ENCODE measurements at regions not wholly inside any gene's neighbourhood (a gene's known extent, or its start where the extent isn't known, plus 50 kb on each side); places are given as distances from the start of the nearest gene placed in this dataset.

GRCh38 chr7:124403112-124403511, 362.5 kb downstream of the GPR37 start:
- Histone ChIP-seq H3K79me2 (ENCODE audit: control insufficient read depth, insufficient read depth, low read length, unreplicated experiment) (no peaks in the 10 kb centered on the region), H3K36me3 (ENCODE audit: insufficient read depth, low read length) (no peaks in the 10 kb centered on the region), H3K4me1 (ENCODE audit: control insufficient read depth, insufficient read depth, low read length, unreplicated experiment) (no peaks in the 10 kb centered on the region), H2AFZ (ENCODE audit: low read length, unreplicated experiment) (no peak overlapping the region), H3K27ac (ENCODE audit: low read depth, low read length) (no peak overlapping the region), H3K27me3 (ENCODE audit: insufficient read depth, low read length) (no peaks in the 10 kb centered on the region), H3K4me3 (ENCODE audit: low read depth, low read length) (no peak overlapping the region)

DNA sequence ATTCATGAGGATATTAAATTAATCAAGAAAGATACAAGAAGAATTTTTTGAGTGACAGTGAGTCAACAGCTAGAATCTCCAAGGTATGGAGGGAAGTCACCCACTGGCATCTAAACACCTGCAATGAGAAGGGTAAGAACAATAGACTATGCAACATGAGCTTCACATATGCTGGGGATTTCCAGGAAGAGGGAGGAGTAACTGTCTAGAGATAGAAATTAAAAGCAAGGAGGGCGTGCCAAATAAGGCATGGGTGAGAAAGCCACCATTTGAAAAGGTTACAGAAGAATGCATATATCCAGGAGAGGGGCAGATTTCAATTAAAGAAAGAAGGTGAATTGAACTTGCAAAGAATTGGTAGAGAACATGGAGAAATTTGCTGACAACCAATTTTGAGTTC, 365.7 kb downstream of the GPR37 start:
- Histone ChIP-seq H3K36me3 (ENCODE audit: insufficient read depth, low read length) (no peaks in the 10 kb centered on the region), H3K79me2 (ENCODE audit: control insufficient read depth, insufficient read depth, low read length, unreplicated experiment) (no peaks in the 10 kb centered on the region), H3K4me3 (ENCODE audit: low read depth, low read length) (no peak overlapping the region), H3K27ac (ENCODE audit: low read depth, low read length) (no peak overlapping the region), H2AFZ (ENCODE audit: low read length, unreplicated experiment) (no peak overlapping the region), H3K4me1 (ENCODE audit: control insufficient read depth, insufficient read depth, low read length, unreplicated experiment) (no peaks in the 10 kb centered on the region), H3K27me3 (ENCODE audit: insufficient read depth, low read length) (no peaks in the 10 kb centered on the region)

GRCh38 chr7:124398937-124399552, 366.2 kb upstream of the TMEM229A start:
- H3K27me3 ChIP-seq (ENCODE audit: insufficient read depth, low read length): no peaks in the 10 kb centered on the region
- H3K79me2 ChIP-seq (ENCODE audit: control insufficient read depth, insufficient read depth, low read length, unreplicated experiment): no peaks in the 10 kb centered on the region
- no peak overlapping the region for H2AFZ ChIP-seq (ENCODE audit: low read length, unreplicated experiment)
- no peaks in the 10 kb centered on the region for H3K36me3 ChIP-seq (ENCODE audit: insufficient read depth, low read length)
- no peaks in the 10 kb centered on the region for H3K4me1 ChIP-seq (ENCODE audit: control insufficient read depth, insufficient read depth, low read length, unreplicated experiment)
- no peak overlapping the region for H3K27ac ChIP-seq (ENCODE audit: low read depth, low read length)
- no peak overlapping the region for H3K4me3 ChIP-seq (ENCODE audit: low read depth, low read length)

DNA sequence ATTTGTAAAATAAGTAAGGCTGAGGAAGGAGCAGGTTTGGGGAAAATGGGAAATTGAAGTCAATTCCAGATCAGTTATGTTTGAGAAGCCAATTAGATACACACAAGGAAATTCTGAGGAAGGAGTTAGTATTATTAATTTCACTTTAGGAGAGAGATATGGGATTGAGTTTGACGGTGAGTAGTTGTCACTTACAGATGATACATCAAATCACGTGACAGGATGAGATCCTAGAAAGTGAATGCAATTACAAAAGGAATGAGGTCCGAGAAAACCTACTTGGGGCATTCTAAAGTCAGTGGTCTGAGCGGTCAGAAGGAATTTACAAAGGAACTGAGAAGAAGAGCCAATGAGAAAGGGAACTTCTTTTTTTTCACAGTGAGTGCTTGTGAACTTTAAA, 364.3 kb upstream of the TMEM229A start:
- Histone ChIP-seq H3K79me2 (ENCODE audit: control insufficient read depth, insufficient read depth, low read length, unreplicated experiment) (no peaks in the 10 kb centered on the region), H3K27me3 (ENCODE audit: insufficient read depth, low read length) (no peaks in the 10 kb centered on the region), H3K27ac (ENCODE audit: low read depth, low read length) (no peak overlapping the region), H3K4me1 (ENCODE audit: control insufficient read depth, insufficient read depth, low read length, unreplicated experiment) (no peaks in the 10 kb centered on the region), H3K4me3 (ENCODE audit: low read depth, low read length) (no peak overlapping the region), H2AFZ (ENCODE audit: low read length, unreplicated experiment) (no peak overlapping the region), H3K36me3 (ENCODE audit: insufficient read depth, low read length) (no peaks in the 10 kb centered on the region)

DNA sequence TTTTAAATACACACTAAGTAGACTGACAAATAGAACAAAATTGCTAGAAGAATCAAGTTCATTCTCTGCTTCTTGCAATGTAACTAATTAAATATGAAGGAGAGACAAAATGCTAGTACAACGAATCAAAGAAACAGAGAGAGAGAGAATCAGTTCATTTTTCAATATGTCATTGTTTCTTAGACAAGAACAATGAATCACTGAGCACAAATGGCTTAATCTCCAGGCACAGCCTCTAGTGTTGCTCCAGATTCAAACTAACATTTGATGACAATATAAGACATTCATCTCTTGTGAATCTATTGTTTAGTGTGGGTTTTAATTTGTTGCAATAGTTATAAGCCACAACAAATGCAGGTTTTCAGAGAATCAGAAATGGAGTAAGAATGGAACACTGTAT, 357.4 kb upstream of the TMEM229A start:
- H3K79me2 ChIP-seq (ENCODE audit: control insufficient read depth, insufficient read depth, low read length, unreplicated experiment): no peaks in the 10 kb centered on the region
- H3K36me3 ChIP-seq (ENCODE audit: insufficient read depth, low read length): no peaks in the 10 kb centered on the region
- no peak overlapping the region for H2AFZ ChIP-seq (ENCODE audit: low read length, unreplicated experiment)
- no peak overlapping the region for H3K27ac ChIP-seq (ENCODE audit: low read depth, low read length)
- no peak overlapping the region for H3K4me3 ChIP-seq (ENCODE audit: low read depth, low read length)
- H3K27me3 ChIP-seq (ENCODE audit: insufficient read depth, low read length): no peaks in the 10 kb centered on the region
- H3K4me1 ChIP-seq (ENCODE audit: control insufficient read depth, insufficient read depth, low read length, unreplicated experiment): no peaks in the 10 kb centered on the region

DNA sequence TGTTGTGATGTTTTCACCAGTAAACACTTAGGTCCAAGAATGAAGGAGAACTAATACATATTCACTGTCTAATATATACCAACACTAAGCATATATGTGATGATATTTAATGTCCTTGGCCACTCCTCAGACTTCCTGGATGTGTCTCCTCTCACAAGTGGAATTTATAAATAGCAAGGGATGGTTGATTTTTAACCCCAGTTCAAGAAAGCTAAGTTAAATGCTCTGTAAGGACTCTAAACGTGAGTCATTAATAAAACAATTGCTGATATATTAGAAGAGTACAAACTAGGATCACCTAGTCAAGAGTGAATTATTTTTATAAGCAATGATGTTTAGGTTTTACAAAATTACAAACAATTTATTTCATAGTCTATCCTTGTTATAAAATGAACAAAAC, 355.9 kb upstream of the TMEM229A start:
- Histone ChIP-seq H3K27ac (ENCODE audit: low read depth, low read length) (no peak overlapping the region), H2AFZ (ENCODE audit: low read length, unreplicated experiment) (no peak overlapping the region), H3K36me3 (ENCODE audit: insufficient read depth, low read length) (no peaks in the 10 kb centered on the region), H3K79me2 (ENCODE audit: control insufficient read depth, insufficient read depth, low read length, unreplicated experiment) (no peaks in the 10 kb centered on the region), H3K4me1 (ENCODE audit: control insufficient read depth, insufficient read depth, low read length, unreplicated experiment) (no peaks in the 10 kb centered on the region), H3K4me3 (ENCODE audit: low read depth, low read length) (no peak overlapping the region), H3K27me3 (ENCODE audit: insufficient read depth, low read length) (no peaks in the 10 kb centered on the region)

DNA sequence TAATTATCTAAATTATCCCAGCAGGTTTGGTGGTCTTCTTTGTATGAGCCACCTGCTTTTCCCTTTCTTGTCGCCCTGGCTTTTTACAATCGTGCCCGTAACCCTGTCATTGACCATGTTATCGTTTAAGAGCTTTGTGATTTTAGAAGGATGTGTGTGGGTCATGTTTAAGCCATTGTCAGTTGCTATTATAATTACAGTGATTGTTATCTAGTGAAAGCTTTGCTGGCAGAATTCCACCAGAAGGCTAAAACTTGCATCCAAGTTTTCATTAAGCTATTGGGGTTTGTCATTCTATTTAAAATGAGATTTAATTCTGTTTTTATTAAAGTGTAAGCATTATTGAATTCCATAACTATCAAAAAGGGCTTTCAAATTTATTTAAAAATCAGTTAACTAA, 354.2 kb upstream of the TMEM229A start:
- H3K4me3 ChIP-seq (ENCODE audit: low read depth, low read length): no peak overlapping the region

GRCh38 chr7:124379296-124379695, 346.4 kb upstream of the TMEM229A start:
- Histone ChIP-seq H3K27me3 (ENCODE audit: insufficient read depth, low read length) (no peaks in the 10 kb centered on the region), H3K27ac (ENCODE audit: low read depth, low read length) (no peak overlapping the region), H3K4me3 (ENCODE audit: low read depth, low read length) (no peak overlapping the region), H3K79me2 (ENCODE audit: control insufficient read depth, insufficient read depth, low read length, unreplicated experiment) (no peaks in the 10 kb centered on the region), H3K36me3 (ENCODE audit: insufficient read depth, low read length) (no peaks in the 10 kb centered on the region), H2AFZ (ENCODE audit: low read length, unreplicated experiment) (no peak overlapping the region), H3K4me1 (ENCODE audit: control insufficient read depth, insufficient read depth, low read length, unreplicated experiment) (no peaks in the 10 kb centered on the region)

More for the DNA sequence above, 354.2 kb upstream of the TMEM229A start:
- Histone ChIP-seq H2AFZ (ENCODE audit: low read length, unreplicated experiment) (no peak overlapping the region), H3K4me1 (ENCODE audit: control insufficient read depth, insufficient read depth, low read length, unreplicated experiment) (no peaks in the 10 kb centered on the region), H3K27me3 (ENCODE audit: insufficient read depth, low read length) (no peaks in the 10 kb centered on the region), H3K79me2 (ENCODE audit: control insufficient read depth, insufficient read depth, low read length, unreplicated experiment) (no peaks in the 10 kb centered on the region), H3K27ac (ENCODE audit: low read depth, low read length) (no peak overlapping the region), H3K36me3 (ENCODE audit: insufficient read depth, low read length) (no peaks in the 10 kb centered on the region)

DNA sequence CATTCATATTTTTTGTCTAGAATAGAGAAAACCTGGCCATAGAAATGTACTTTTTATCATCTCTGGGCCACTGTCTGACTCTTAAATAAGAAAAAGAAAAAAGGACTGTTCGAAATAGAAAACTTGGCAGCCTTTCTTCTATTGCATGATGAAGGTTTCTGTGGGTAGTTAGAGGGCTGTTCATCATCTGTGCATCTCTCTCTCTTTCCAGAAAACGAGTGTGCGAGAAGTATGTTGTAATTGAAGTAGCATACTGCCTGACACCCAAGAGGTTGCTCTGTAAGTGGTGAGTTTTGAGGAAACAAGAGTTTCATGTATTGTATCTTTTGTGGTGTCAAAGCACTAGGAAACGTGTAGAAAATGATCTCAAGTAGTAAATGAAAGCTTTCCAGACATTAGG, 343.2 kb upstream of the TMEM229A start:
- H3K79me2 ChIP-seq (ENCODE audit: control insufficient read depth, insufficient read depth, low read length, unreplicated experiment): no peaks in the 10 kb centered on the region
- H2AFZ ChIP-seq (ENCODE audit: low read length, unreplicated experiment): no peak overlapping the region
- no peaks in the 10 kb centered on the region for H3K4me1 ChIP-seq (ENCODE audit: control insufficient read depth, insufficient read depth, low read length, unreplicated experiment)
- H3K27me3 ChIP-seq (ENCODE audit: insufficient read depth, low read length): no peaks in the 10 kb centered on the region
- H3K27ac ChIP-seq (ENCODE audit: low read depth, low read length): no peak overlapping the region
- H3K36me3 ChIP-seq (ENCODE audit: insufficient read depth, low read length): no peaks in the 10 kb centered on the region
- H3K4me3 ChIP-seq (ENCODE audit: low read depth, low read length): no peak overlapping the region

DNA sequence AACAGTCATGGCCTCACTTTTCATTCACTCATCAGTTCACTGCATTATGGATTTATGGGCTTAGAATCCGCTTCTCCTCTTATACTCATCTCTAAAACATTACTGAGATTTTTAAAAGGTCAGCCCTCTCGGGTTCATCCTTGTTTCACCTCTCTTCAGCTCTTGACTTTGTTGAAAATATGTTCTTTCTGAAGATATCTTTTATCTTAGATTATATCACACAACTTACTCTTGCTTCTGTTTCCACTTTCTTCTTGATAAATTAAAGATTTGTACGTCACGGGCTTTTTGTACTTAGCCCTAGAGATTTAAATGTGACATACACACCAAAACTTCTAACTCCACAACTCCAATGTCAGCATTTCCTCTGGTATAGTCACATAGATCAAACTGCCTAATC, 342.5 kb upstream of the TMEM229A start:
- Histone ChIP-seq H3K27ac (ENCODE audit: low read depth, low read length) (no peak overlapping the region), H3K4me1 (ENCODE audit: control insufficient read depth, insufficient read depth, low read length, unreplicated experiment) (no peaks in the 10 kb centered on the region), H2AFZ (ENCODE audit: low read length, unreplicated experiment) (no peak overlapping the region), H3K79me2 (ENCODE audit: control insufficient read depth, insufficient read depth, low read length, unreplicated experiment) (no peaks in the 10 kb centered on the region), H3K27me3 (ENCODE audit: insufficient read depth, low read length) (no peaks in the 10 kb centered on the region), H3K4me3 (ENCODE audit: low read depth, low read length) (no peak overlapping the region), H3K36me3 (ENCODE audit: insufficient read depth, low read length) (no peaks in the 10 kb centered on the region)

DNA sequence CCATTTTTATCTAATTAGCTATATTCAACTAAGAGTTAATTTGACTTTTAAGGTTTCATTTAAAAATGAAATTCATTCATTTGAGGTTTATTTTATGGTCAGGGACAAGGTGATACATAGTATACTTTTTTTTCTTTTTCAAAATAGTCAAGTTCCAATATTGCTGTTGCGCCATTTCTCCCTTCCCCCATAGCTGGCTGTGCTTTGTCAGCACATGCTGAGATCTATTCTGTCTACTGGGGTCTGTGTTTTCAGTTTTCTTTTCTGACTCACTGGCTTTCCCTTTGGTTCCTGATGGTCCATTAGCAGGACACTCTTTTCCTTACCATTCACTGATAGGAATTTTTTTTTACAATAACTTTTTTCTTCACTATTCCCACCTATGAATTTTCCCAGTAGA, 336.4 kb upstream of the TMEM229A start:
- Histone ChIP-seq H3K4me3 (ENCODE audit: low read depth, low read length) (no peak overlapping the region), H3K4me1 (ENCODE audit: control insufficient read depth, insufficient read depth, low read length, unreplicated experiment) (no peaks in the 10 kb centered on the region), H3K27ac (ENCODE audit: low read depth, low read length) (no peak overlapping the region), H3K79me2 (ENCODE audit: control insufficient read depth, insufficient read depth, low read length, unreplicated experiment) (no peaks in the 10 kb centered on the region), H3K27me3 (ENCODE audit: insufficient read depth, low read length) (no peaks in the 10 kb centered on the region), H2AFZ (ENCODE audit: low read length, unreplicated experiment) (no peak overlapping the region), H3K36me3 (ENCODE audit: insufficient read depth, low read length) (no peaks in the 10 kb centered on the region)
